ENCODE measurements at regions not wholly inside any gene's neighbourhood (a gene's known extent, or its start where the extent isn't known, plus 50 kb on each side); places are given as distances from the start of the nearest gene placed in this dataset.

DNA sequence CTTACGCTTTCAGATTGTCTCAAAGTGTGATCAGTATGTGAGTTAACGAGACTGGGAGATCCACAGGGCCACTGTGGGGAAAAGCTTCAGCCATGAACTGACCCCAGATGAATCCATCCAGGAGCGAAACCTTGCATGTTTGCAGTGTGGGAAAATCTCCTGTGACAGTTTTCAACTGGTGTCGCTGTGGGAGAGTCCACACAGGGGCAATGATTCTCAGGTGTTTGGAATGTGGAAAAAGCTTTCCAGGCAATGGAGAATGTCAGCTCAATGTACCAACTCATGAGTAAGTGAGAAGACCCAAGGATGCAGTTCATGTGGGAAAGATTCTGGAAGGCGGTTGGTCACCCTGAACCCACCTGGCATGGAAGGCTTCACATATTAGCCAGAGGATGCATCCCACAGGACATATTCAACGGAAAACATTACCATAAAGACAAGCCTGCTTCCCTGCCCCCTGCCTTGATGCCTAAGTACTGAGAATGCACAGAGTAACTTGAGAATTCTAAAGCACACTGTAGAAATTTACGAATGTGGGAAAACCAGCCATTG, 204.1 kb upstream of the BMPER start:
- H3K9me3 ChIP-seq = peaks cover 0 to 30% of the 10 kb centered on the region in 2 donors
- no peak overlapping the region for H3K4me3 ChIP-seq
- ATAC-seq (no peak), DNase-seq (no peak)
- no peaks in the 10 kb centered on the region for H3K36me3 ChIP-seq
- intact Hi-C loops (cut with DNase I) = no loop called here
- no peaks in the 10 kb centered on the region for H3K4me1 ChIP-seq
- TF ChIP-seq, protein P1, sequence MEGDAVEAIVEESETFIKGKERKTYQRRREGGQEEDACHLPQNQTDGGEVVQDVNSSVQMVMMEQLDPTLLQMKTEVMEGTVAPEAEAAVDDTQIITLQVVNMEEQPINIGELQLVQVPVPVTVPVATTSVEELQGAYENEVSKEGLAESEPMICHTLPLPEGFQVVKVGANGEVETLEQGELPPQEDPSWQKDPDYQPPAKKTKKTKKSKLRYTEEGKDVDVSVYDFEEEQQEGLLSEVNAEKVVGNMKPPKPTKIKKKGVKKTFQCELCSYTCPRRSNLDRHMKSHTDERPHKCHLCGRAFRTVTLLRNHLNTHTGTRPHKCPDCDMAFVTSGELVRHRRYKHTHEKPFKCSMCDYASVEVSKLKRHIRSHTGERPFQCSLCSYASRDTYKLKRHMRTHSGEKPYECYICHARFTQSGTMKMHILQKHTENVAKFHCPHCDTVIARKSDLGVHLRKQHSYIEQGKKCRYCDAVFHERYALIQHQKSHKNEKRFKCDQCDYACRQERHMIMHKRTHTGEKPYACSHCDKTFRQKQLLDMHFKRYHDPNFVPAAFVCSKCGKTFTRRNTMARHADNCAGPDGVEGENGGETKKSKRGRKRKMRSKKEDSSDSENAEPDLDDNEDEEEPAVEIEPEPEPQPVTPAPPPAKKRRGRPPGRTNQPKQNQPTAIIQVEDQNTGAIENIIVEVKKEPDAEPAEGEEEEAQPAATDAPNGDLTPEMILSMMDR (IDR thresholded peaks at IDR 0.05) = no peak
- H3K27me3 ChIP-seq = no peaks in the 10 kb centered on the region
- no peak overlapping the region for H3K27ac ChIP-seq

DNA sequence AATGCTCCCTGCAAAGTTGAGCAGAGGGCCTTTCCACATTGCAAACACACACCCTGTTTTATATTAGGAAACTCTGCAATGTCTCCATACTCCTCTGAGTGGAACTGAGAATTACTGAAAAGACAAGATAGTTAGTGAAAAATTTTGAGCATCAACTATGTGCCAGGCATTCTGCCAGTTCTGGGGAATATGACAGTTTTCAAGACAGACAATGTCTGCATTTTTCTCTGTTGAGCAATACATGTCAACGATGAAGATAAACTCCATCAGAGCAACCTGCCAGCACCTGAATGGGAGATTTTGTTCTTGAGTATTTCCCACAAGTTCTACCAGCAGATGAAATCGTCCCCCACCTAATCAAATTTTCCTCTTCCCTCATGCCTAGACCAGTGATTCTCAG, 203.4 kb upstream of the BMPER start:
- intact Hi-C loops (cut with DNase I) = no loop called here
- Histone ChIP-seq H3K36me3 (no peaks in the 10 kb centered on the region), H3K4me1 (peaks cover 0 to 5% of the 10 kb centered on the region in 2 donors), H3K9me3 (peaks cover 0 to 30% of the 10 kb centered on the region in 2 donors), H3K27ac (no peak overlapping the region), H3K27me3 (no peaks in the 10 kb centered on the region), H3K4me3 (no peak overlapping the region)
- DNase-seq (no peak), ATAC-seq (no peak)
- TF ChIP-seq, protein P1 (IDR thresholded peaks at IDR 0.05) = no peak

DNA sequence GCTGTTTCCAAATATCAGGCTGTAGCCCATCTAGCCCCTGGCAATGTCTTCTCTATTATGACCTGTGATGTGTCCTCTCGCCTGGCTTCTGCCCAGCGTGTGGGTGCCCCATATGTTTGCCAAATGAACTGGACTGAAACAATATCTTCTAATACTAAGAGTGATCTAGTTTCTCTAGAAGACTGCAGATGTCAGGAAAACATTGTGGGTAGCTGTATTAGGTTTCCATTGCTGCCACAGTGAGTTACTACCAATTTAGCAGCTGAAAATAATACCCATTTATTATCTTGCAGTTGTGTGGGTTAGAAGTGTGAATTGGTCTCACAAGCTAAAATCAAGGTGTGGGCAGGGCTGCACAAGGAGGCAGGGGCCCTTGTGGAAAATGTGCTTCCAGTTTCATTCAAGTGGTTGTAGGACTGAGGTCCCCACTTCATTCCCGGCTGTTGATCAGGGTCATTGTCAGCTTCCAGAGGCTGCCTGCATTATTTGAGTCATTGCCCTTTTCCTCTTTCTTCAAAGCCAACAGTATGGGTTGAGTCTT, 202.8 kb upstream of the BMPER start:
- intact Hi-C loops (cut with DNase I) = no loop called here
- no peak for DNase-seq
- H3K4me1 ChIP-seq = peaks cover 0 to 10% of the 10 kb centered on the region in 2 donors
- no peaks in the 10 kb centered on the region for H3K27me3 ChIP-seq
- no peak overlapping the region for H3K4me3 ChIP-seq
- no peak for ATAC-seq
- peaks cover 0 to 30% of the 10 kb centered on the region in 2 donors for H3K9me3 ChIP-seq
- TF ChIP-seq, protein P1 (IDR thresholded peaks at IDR 0.05) = no peak
- no peak overlapping the region for H3K27ac ChIP-seq
- H3K36me3 ChIP-seq = no peaks in the 10 kb centered on the region

DNA sequence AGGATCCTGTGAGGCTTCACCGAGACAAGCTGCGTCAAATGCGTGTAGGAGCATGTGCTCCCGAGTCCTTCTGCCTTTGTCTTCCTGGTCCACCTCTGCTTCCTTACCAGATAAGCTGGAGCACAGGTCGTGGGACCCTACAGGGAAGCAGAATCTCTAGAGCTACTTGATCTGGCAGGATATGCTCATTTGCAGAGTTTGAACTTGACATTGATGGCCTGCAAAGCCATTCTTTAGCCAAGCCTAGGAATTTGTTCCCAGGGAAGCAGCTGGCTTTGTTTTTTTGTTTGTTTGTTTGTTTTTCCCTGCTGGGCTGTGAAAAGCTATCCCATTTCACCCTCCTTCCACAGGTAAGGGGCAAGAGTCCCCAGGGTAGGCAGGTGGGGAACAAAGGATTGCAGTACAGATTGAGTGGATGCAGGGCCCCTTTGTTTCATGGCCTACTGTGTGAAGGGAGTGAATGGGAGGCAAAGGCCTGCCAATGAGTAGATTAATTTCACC, 200.0 kb upstream of the BMPER start:
- H3K36me3 ChIP-seq = no peaks in the 10 kb centered on the region
- intact Hi-C loops (cut with DNase I) = no loop called here
- no peak overlapping the region for H3K4me3 ChIP-seq
- no peak overlapping the region for H3K27ac ChIP-seq
- TF ChIP-seq, protein P1 (IDR thresholded peaks at IDR 0.05) = no peak
- H3K27me3 ChIP-seq = no peaks in the 10 kb centered on the region
- H3K9me3 ChIP-seq = peaks cover 0 to 19% of the 10 kb centered on the region in 2 donors
- DNase-seq (no peak), ATAC-seq (no peak)
- H3K4me1 ChIP-seq = peaks cover 0 to 10% of the 10 kb centered on the region in 2 donors

DNA sequence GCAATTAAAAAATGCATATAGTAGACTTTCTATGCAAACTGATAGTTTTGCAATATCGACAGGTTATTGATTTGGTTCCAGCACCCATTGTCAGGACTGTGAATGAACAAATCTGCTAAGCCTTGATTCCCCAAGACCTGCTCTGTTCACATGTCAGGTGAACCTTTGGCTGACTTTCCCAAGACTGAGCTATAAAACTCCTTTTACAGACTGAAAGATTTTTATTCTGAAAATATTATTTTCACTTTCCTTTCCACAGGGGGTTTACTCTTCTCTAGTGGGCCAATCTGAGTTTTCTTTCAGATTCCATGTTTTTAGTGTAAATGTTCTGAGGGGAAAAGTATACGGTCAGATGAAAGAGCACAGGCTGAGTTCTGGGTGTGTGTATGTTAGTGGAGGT, 199.2 kb upstream of the BMPER start:
- ATAC-seq (no peak), DNase-seq (no peak)
- Histone ChIP-seq H3K27me3 (no peaks in the 10 kb centered on the region), H3K27ac (no peak overlapping the region), H3K4me3 (no peak overlapping the region), H3K9me3 (peaks cover 0 to 11% of the 10 kb centered on the region in 2 donors), H3K4me1 (peaks cover 0 to 10% of the 10 kb centered on the region in 2 donors), H3K36me3 (no peaks in the 10 kb centered on the region)
- TF ChIP-seq, protein P1 (IDR thresholded peaks at IDR 0.05) = no peak
- intact Hi-C loops (cut with DNase I) = no loop called here
